ENCODE measurements at regions not wholly inside any gene's neighbourhood (a gene's known extent, or its start where the extent isn't known, plus 50 kb on each side); places are given as distances from the start of the nearest gene placed in this dataset.

DNA sequence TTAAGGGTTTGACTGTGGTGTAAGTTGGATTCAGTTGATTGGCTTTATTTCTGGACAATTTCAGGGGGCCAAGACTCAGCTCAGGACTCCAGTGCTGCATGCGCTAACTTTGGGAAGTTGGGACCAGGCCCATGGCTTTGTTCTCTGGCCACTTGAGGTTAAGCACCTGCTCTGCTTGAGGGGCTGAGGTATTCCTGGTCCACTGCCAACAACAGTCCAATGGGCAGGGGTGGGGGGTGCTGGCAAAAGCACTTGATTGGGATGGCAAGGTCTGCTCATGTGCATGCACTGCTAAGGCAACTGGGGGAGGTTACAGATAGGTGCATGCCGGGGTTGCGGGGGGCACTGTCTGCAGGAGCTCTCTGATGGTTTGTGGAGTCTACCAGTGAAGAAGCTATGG lies 52.6 kb upstream of the ASB17 start:
- Histone ChIP-seq H3K4me3 (ENCODE audit: low read length) (no peak overlapping the region), H3K9me3 (replicated peaks; ENCODE audit: control insufficient read depth, low read depth, low read length) (no peaks in the 10 kb centered on the region), H3K27ac (ENCODE audit: low read length) (no peak overlapping the region), H3K27me3 (ENCODE audit: control insufficient read depth, insufficient read depth, low read length) (no peaks in the 10 kb centered on the region), H3K4me1 (ENCODE audit: control insufficient read depth, insufficient read depth, low read length) (no peaks in the 10 kb centered on the region), H3K36me3 (ENCODE audit: control insufficient read depth, insufficient read depth, low read length) (no peaks in the 10 kb centered on the region)
- DNase-seq = no peak
- 64% methylated on average over 3 of the region's 3 CpGs for WGBS (ENCODE audit: insufficient coverage)

DNA sequence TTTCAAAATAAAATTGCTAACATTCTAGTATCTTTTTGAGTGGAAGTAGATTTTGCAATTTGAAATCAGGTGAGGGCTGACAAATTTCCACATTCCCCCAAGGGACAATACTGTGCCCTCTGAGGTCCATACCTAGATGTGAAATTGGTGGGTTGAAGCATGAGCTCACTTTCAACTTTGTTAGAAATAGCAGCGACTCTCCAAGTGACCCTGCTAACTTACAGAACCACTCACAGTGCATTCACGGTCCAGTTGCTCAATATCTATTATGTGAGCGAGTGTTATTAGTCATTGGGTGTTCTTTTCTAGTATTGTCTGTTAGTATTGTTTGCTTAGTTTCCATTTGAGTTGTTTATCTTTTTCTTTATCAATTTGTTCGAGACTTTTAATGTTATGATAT lies 53.6 kb upstream of the ASB17 start:
- H3K36me3 ChIP-seq (ENCODE audit: control insufficient read depth, insufficient read depth, low read length) = no peaks in the 10 kb centered on the region
- no peak for DNase-seq
- no peak overlapping the region for H3K4me3 ChIP-seq (ENCODE audit: low read length)
- no peak overlapping the region for H3K27ac ChIP-seq (ENCODE audit: low read length)
- H3K4me1 ChIP-seq (ENCODE audit: control insufficient read depth, insufficient read depth, low read length) = no peaks in the 10 kb centered on the region
- WGBS (ENCODE audit: insufficient coverage) = no CpG with 5 or more reads among the region's 4 CpGs
- no peaks in the 10 kb centered on the region for H3K27me3 ChIP-seq (ENCODE audit: control insufficient read depth, insufficient read depth, low read length)
- H3K9me3 ChIP-seq (replicated peaks; ENCODE audit: control insufficient read depth, low read depth, low read length) = no peaks in the 10 kb centered on the region

GRCh38 chr1:75986478-75986877 lies 54.3 kb upstream of the ASB17 start:
- H3K4me1 ChIP-seq (ENCODE audit: control insufficient read depth, insufficient read depth, low read length) = no peaks in the 10 kb centered on the region
- no peak overlapping the region for H3K27ac ChIP-seq (ENCODE audit: low read length)
- no peaks in the 10 kb centered on the region for H3K9me3 ChIP-seq (replicated peaks; ENCODE audit: control insufficient read depth, low read depth, low read length)
- H3K27me3 ChIP-seq (ENCODE audit: control insufficient read depth, insufficient read depth, low read length) = no peaks in the 10 kb centered on the region
- DNase-seq = no peak
- H3K36me3 ChIP-seq (ENCODE audit: control insufficient read depth, insufficient read depth, low read length) = no peaks in the 10 kb centered on the region
- H3K4me3 ChIP-seq (ENCODE audit: low read length) = no peak overlapping the region

GRCh38 chr1:75989121-75989520 lies 56.9 kb upstream of the ASB17 start:
- no peaks in the 10 kb centered on the region for H3K9me3 ChIP-seq (replicated peaks; ENCODE audit: control insufficient read depth, low read depth, low read length)
- WGBS (ENCODE audit: insufficient coverage) = 89% methylated on average over 1 of the region's 3 CpGs
- H3K27me3 ChIP-seq (ENCODE audit: control insufficient read depth, insufficient read depth, low read length) = no peaks in the 10 kb centered on the region
- DNase-seq = no peak
- no peak overlapping the region for H3K4me3 ChIP-seq (ENCODE audit: low read length)
- no peaks in the 10 kb centered on the region for H3K4me1 ChIP-seq (ENCODE audit: control insufficient read depth, insufficient read depth, low read length)
- H3K27ac ChIP-seq (ENCODE audit: low read length) = no peak overlapping the region
- no peaks in the 10 kb centered on the region for H3K36me3 ChIP-seq (ENCODE audit: control insufficient read depth, insufficient read depth, low read length)

- no peaks in the 10 kb centered on the region for H3K36me3 ChIP-seq (ENCODE audit: control insufficient read depth, insufficient read depth, low read length)
- no CpG with 5 or more reads among the region's 3 CpGs for whole genome bisulfite sequencing (ENCODE audit: insufficient coverage)
- H3K4me1 ChIP-seq (ENCODE audit: control insufficient read depth, insufficient read depth, low read length) = no peaks in the 10 kb centered on the region
- H3K27me3 ChIP-seq (ENCODE audit: control insufficient read depth, insufficient read depth, low read length) = no peaks in the 10 kb centered on the region
- DNase-seq = no peak
- no peak overlapping the region for H3K4me3 ChIP-seq (ENCODE audit: low read length)
- H3K27ac ChIP-seq (ENCODE audit: low read length) = no peak overlapping the region
- H3K9me3 ChIP-seq (replicated peaks; ENCODE audit: control insufficient read depth, low read depth, low read length) = no peaks in the 10 kb centered on the region
These were observed 58.5 kb upstream of the ASB17 start for GRCh38 chr1:75990686-75991085.

- WGBS (ENCODE audit: insufficient coverage) = 0% methylated on average over 3 of the region's 8 CpGs
- no peaks in the 10 kb centered on the region for H3K36me3 ChIP-seq (ENCODE audit: control insufficient read depth, insufficient read depth, low read length)
- no peaks in the 10 kb centered on the region for H3K27me3 ChIP-seq (ENCODE audit: control insufficient read depth, insufficient read depth, low read length)
- H3K27ac ChIP-seq (ENCODE audit: low read length) = no peak overlapping the region
- peak; percentile 91 for DNase-seq
- no peaks in the 10 kb centered on the region for H3K9me3 ChIP-seq (replicated peaks; ENCODE audit: control insufficient read depth, low read depth, low read length)
- no peaks in the 10 kb centered on the region for H3K4me1 ChIP-seq (ENCODE audit: control insufficient read depth, insufficient read depth, low read length)
- no peak overlapping the region for H3K4me3 ChIP-seq (ENCODE audit: low read length)
These were observed 59.4 kb upstream of the ASB17 start for GRCh38 chr1:75991497-75992114.

DNA sequence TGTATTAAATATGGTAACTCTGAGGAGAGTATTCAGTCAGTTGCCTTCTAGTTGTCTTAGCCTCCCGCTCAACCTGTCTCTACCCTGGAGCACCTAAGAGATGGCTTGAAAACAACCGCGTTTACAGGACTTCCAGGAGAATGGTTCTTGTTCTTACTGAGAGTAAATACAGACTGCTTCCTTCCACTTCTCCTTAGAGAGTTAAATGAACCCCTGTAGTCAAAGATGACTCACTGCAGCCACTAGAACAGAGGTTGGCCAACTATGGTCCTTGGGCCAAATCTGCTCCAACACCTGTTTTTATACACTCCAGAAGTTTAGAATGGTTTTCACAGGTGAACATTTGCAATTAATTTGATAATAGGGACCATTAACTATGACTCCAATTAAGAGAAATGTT lies 60.1 kb upstream of the ASB17 start:
- no peaks in the 10 kb centered on the region for H3K27me3 ChIP-seq (ENCODE audit: control insufficient read depth, insufficient read depth, low read length)
- no peaks in the 10 kb centered on the region for H3K36me3 ChIP-seq (ENCODE audit: control insufficient read depth, insufficient read depth, low read length)
- no CpG with 5 or more reads among the region's 3 CpGs for WGBS (ENCODE audit: insufficient coverage)
- H3K9me3 ChIP-seq (replicated peaks; ENCODE audit: control insufficient read depth, low read depth, low read length) = no peaks in the 10 kb centered on the region
- H3K27ac ChIP-seq (ENCODE audit: low read length) = no peak overlapping the region
- H3K4me3 ChIP-seq (ENCODE audit: low read length) = no peak overlapping the region
- H3K4me1 ChIP-seq (ENCODE audit: control insufficient read depth, insufficient read depth, low read length) = no peaks in the 10 kb centered on the region
- no peak for DNase-seq

DNA sequence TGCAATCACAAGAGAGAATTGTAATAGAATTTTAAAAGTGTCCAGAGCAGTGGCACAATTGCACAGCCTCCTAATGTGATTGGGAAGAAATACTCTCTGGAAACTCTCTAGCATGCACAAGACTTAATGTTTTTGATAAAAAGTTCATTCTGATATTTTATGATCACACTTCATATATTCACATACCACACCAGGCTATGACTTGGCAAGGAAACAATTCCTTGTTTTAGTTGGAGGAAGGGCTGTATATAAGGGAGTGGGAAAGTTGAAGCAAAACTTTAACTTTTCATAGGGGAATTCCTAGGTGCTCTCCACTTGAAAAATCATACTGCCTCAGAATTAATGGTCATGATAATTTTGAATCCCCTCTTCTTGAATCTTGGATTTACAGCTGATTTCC lies 61.5 kb upstream of the ASB17 start:
- no peaks in the 10 kb centered on the region for H3K27me3 ChIP-seq (ENCODE audit: control insufficient read depth, insufficient read depth, low read length)

DNA sequence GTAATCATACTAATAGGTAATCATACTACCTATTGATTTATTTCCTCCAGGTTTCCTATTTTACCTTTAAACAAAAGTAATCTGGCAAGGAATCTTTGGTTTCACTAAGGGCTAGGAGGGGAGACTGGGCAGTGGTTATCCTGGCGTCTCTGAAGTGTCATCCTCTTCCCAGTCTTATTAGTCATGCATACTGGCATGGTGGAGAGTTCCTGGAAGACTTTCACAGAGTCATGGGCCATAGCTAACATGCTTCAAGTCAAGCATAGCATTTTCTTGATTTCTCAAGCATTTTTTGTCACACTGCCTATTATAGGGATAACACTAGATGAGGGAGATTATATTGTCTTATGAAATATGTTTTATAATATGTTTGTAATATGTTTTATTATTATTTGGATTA lies 64.0 kb upstream of the ASB17 start:
- WGBS (ENCODE audit: insufficient coverage) = 60% methylated on average over 1 of the region's 1 CpG
- Histone ChIP-seq H3K27ac (ENCODE audit: low read length) (no peak overlapping the region), H3K9me3 (replicated peaks; ENCODE audit: control insufficient read depth, low read depth, low read length) (no peaks in the 10 kb centered on the region), H3K27me3 (ENCODE audit: control insufficient read depth, insufficient read depth, low read length) (no peaks in the 10 kb centered on the region), H3K36me3 (ENCODE audit: control insufficient read depth, insufficient read depth, low read length) (no peaks in the 10 kb centered on the region), H3K4me3 (ENCODE audit: low read length) (no peak overlapping the region), H3K4me1 (ENCODE audit: control insufficient read depth, insufficient read depth, low read length) (no peaks in the 10 kb centered on the region)
- peak; percentile 15 for DNase-seq

More for the DNA sequence above, 61.5 kb upstream of the ASB17 start:
- no peak overlapping the region for H3K4me3 ChIP-seq (ENCODE audit: low read length)
- no peak for DNase-seq
- H3K36me3 ChIP-seq (ENCODE audit: control insufficient read depth, insufficient read depth, low read length) = no peaks in the 10 kb centered on the region
- H3K9me3 ChIP-seq (replicated peaks; ENCODE audit: control insufficient read depth, low read depth, low read length) = no peaks in the 10 kb centered on the region
- no peaks in the 10 kb centered on the region for H3K4me1 ChIP-seq (ENCODE audit: control insufficient read depth, insufficient read depth, low read length)
- H3K27ac ChIP-seq (ENCODE audit: low read length) = no peak overlapping the region

DNA sequence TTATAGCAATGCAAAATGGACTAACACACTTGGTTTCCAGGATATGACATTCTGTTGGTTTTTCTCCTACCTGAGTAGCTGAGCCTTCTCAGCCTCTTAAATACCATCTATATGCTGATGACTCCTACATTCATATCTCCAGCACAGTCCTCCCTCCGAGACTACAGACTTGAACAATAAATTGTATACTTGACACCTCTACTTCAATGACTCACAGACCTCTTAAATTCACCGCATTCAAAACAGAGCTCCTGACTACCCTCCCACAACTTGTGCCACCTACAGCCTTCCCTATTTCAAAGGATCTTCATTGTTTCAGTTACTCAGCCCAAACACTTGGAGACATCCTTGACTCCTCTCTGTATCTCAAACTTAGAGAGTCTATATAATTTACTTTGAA lies 66.8 kb upstream of the ASB17 start:
- Histone ChIP-seq H3K36me3 (ENCODE audit: control insufficient read depth, insufficient read depth, low read length) (no peaks in the 10 kb centered on the region), H3K4me1 (ENCODE audit: control insufficient read depth, insufficient read depth, low read length) (no peaks in the 10 kb centered on the region), H3K4me3 (ENCODE audit: low read length) (no peak overlapping the region), H3K27ac (ENCODE audit: low read length) (no peak overlapping the region), H3K9me3 (replicated peaks; ENCODE audit: control insufficient read depth, low read depth, low read length) (no peaks in the 10 kb centered on the region), H3K27me3 (ENCODE audit: control insufficient read depth, insufficient read depth, low read length) (no peaks in the 10 kb centered on the region)
- WGBS (ENCODE audit: insufficient coverage) = 95% methylated on average over 2 of the region's 2 CpGs
- DNase-seq = no peak

GRCh38 chr1:76003946-76004345 lies 70.6 kb upstream of the ST6GALNAC3 start:
- Histone ChIP-seq H3K9me3 (replicated peaks; ENCODE audit: control insufficient read depth, low read depth, low read length) (no peaks in the 10 kb centered on the region), H3K27ac (ENCODE audit: low read length) (no peak overlapping the region), H3K36me3 (ENCODE audit: control insufficient read depth, insufficient read depth, low read length) (no peaks in the 10 kb centered on the region), H3K4me1 (ENCODE audit: control insufficient read depth, insufficient read depth, low read length) (no peaks in the 10 kb centered on the region), H3K27me3 (ENCODE audit: control insufficient read depth, insufficient read depth, low read length) (no peaks in the 10 kb centered on the region), H3K4me3 (ENCODE audit: low read length) (no peak overlapping the region)
- DNase-seq = no peak
- no CpG with 5 or more reads among the region's 1 CpG for WGBS (ENCODE audit: insufficient coverage)
